H9 (cell line): ENCODE measurements at regions not wholly inside any gene's neighbourhood (a gene's known extent, or its start where the extent isn't known, plus 50 kb on each side); places are given as distances from the start of the nearest gene placed in this dataset.

Experiments
- DNase-seq: peaks from one replicate; pipeline ENCODE4 v3.0.0-alpha.2; 2017
- H2AFZ ChIP-seq: one replicate; pipeline ENCODE4 v1.6.1; 2013; ENCODE audit warnings: mild to moderate bottlenecking, low read length, control low read depth, moderate library complexity
- H2AK5ac ChIP-seq: 2 replicates; pipeline ENCODE4 v1.6.1; 2013; ENCODE audit warnings: low read length, control low read depth, mixed read lengths; ENCODE audit not compliant: insufficient read length
- H2BK120ac ChIP-seq: one replicate; pipeline ENCODE4 v1.6.1; 2013; ENCODE audit warnings: low read depth, mild to moderate bottlenecking, low read length, control low read depth, inconsistent platforms; ENCODE audit not compliant: poor library complexity, severe bottlenecking
- H2BK12ac ChIP-seq: 2 replicates; pipeline ENCODE4 v1.6.1; 2013; ENCODE audit warnings: low read length, control low read depth, mixed read lengths, low read depth; ENCODE audit not compliant: insufficient read length
- H2BK15ac ChIP-seq: 2 replicates; pipeline ENCODE4 v1.6.1; 2013; ENCODE audit warnings: low read depth, low read length, control low read depth
- H2BK20ac ChIP-seq: one replicate; pipeline ENCODE4 v1.6.1; 2013; ENCODE audit warnings: low read depth, mild to moderate bottlenecking, low read length, control low read depth, inconsistent platforms; ENCODE audit not compliant: poor library complexity, severe bottlenecking
- H2BK5ac ChIP-seq: 2 replicates; pipeline ENCODE4 v1.6.1; 2013; ENCODE audit warnings: low read length, control low read depth, mixed read lengths; ENCODE audit not compliant: insufficient read length
- H3K14ac ChIP-seq: 2 replicates; pipeline ENCODE4 v1.6.1; 2013; ENCODE audit warnings: low read length, control low read depth; ENCODE audit not compliant: insufficient read depth
- H3K18ac ChIP-seq: 2 replicates; pipeline ENCODE4 v1.6.1; 2013; ENCODE audit warnings: low read depth, mild to moderate bottlenecking, mixed read lengths, low read length, control low read depth; ENCODE audit not compliant: insufficient read length
- H3K23ac ChIP-seq: 2 replicates; pipeline ENCODE4 v1.6.1; 2013; ENCODE audit warnings: low read length, control low read depth, mixed read lengths, low read depth; ENCODE audit not compliant: insufficient read length
- H3K23me2 ChIP-seq: 2 replicates; pipeline ENCODE4 v1.6.1; 2013; ENCODE audit warnings: low read depth, mild to moderate bottlenecking, mixed read lengths, low read length, control low read depth; ENCODE audit not compliant: insufficient read length, poor library complexity, severe bottlenecking
- H3K27ac ChIP-seq: 2 replicates; pipeline ENCODE4 v1.5.1; 2013; ENCODE audit warnings: low read length, control low read depth, mixed read lengths, low read depth; ENCODE audit not compliant: insufficient read length
- H3K27me3 ChIP-seq: 2 replicates; pipeline ENCODE4 v1.6.1; 2013; ENCODE audit warnings: low read length, control low read depth, inconsistent platforms; ENCODE audit not compliant: insufficient read depth
- H3K4ac ChIP-seq: 2 replicates; pipeline ENCODE4 v1.6.1; 2013; ENCODE audit warnings: low read depth, mild to moderate bottlenecking, control low read depth, inconsistent platforms, low read length, moderate library complexity
- H3K4me1 ChIP-seq: 2 replicates; pipeline ENCODE4 v1.6.1; 2013; ENCODE audit warnings: low read length, control low read depth, inconsistent platforms; ENCODE audit not compliant: insufficient read depth
- H3K4me2 ChIP-seq: 2 replicates; pipeline ENCODE4 v1.6.1; 2013; ENCODE audit warnings: low read length, control low read depth, mixed read lengths; ENCODE audit not compliant: insufficient read length, insufficient read depth
- H3K56ac ChIP-seq: 2 replicates; pipeline ENCODE4 v1.6.1; 2013; ENCODE audit warnings: low read depth, mild to moderate bottlenecking, mixed read lengths, low read length, control low read depth; ENCODE audit not compliant: insufficient read length
- H3K79me1 ChIP-seq: 2 replicates; pipeline ENCODE4 v1.6.1; 2013; ENCODE audit warnings: low read depth, mild to moderate bottlenecking, moderate library complexity, low read length, control low read depth, inconsistent platforms; ENCODE audit not compliant: insufficient read depth, poor library complexity, severe bottlenecking
- H3K79me2 ChIP-seq: 2 replicates; pipeline ENCODE4 v1.6.1; 2013; ENCODE audit warnings: low read length, control low read depth, inconsistent platforms; ENCODE audit not compliant: insufficient read depth
- H3K9ac ChIP-seq: 2 replicates; pipeline ENCODE4 v1.6.1; 2013; ENCODE audit warnings: low read length, control low read depth, mixed read lengths; ENCODE audit not compliant: insufficient read length; ENCODE audit errors: extremely low read depth
- H3K9me3 ChIP-seq: one replicate; pipeline ENCODE4 v1.6.1; 2013; ENCODE audit warnings: low read depth, low read length, inconsistent platforms; ENCODE audit not compliant: control insufficient read depth
- H3T11ph ChIP-seq: one replicate; pipeline ENCODE4 v1.6.1; 2013; ENCODE audit warnings: mild to moderate bottlenecking, low read length, control low read depth, inconsistent platforms
- H4K20me1 ChIP-seq: one replicate; pipeline ENCODE4 v1.6.1; 2013; ENCODE audit not compliant: control insufficient read depth, insufficient read length, insufficient read depth
- H4K5ac ChIP-seq: 2 replicates; pipeline ENCODE4 v1.6.1; 2013; ENCODE audit warnings: low read depth, mild to moderate bottlenecking, mixed read lengths, low read length, control low read depth; ENCODE audit not compliant: insufficient read length
- H4K8ac ChIP-seq: replicated peaks from 2 replicates; pipeline ENCODE4 v1.6.1; 2013; ENCODE audit warnings: low read length, control low read depth, mixed read lengths, low read depth; ENCODE audit not compliant: insufficient read length
- H4K91ac ChIP-seq: 2 replicates; pipeline ENCODE4 v1.6.1; 2013; ENCODE audit warnings: low read depth, mild to moderate bottlenecking, moderate library complexity, mixed read lengths, low read length, control low read depth; ENCODE audit not compliant: insufficient read length
- H3K27ac Mint-ChIP-seq, 3 experiments: 2 replicates in 2 of 3; 3 replicates in 1 of 3; pipeline ENCODE4 v1.8.0; 2020 to 2021; ENCODE audit warnings: mixed read lengths in 3 of 3, mild to moderate bottlenecking in 1 of 3, moderate library complexity in 1 of 3
- H3K27me3 Mint-ChIP-seq: 2 replicates; pipeline ENCODE4 v1.8.0; 2021; ENCODE audit warnings: low read depth, mild to moderate bottlenecking, moderate library complexity, mixed read lengths
- H3K36me3 Mint-ChIP-seq, 3 experiments: 2 replicates in 2 of 3; 3 replicates in 1 of 3; pipeline ENCODE4 v1.8.0; 2020 to 2021; ENCODE audit warnings: low read depth in 3 of 3, mixed read lengths in 3 of 3; ENCODE audit not compliant: insufficient read depth in 1 of 3
- H3K4me1 Mint-ChIP-seq, 2 experiments: 2 replicates each; pipeline ENCODE4 v1.8.0; 2020; ENCODE audit warnings: mixed read lengths in 2 of 2
- H3K4me3 Mint-ChIP-seq, 2 experiments: 2 replicates in 1 of 2; 3 replicates in 1 of 2; pipeline ENCODE4 v1.8.0; 2020 to 2021; ENCODE audit warnings: mild to moderate bottlenecking in 2 of 2, mixed read lengths in 2 of 2, moderate library complexity in 1 of 2
- H3K9me3 Mint-ChIP-seq, 2 experiments: 2 replicates in 1 of 2; 3 replicates in 1 of 2; pipeline ENCODE4 v1.8.0; 2020; ENCODE audit warnings: mild to moderate bottlenecking in 2 of 2, mixed read lengths in 2 of 2, moderate library complexity in 1 of 2
- WGBS: extraction: QIAGEN DNeasy Blood & Tissue Kit; methylation state at CpG from one replicate; pipeline ENCODE4 v1.1.7; 2013; ENCODE audit warnings: missing lambda C conversion rate, low lambda C conversion rate, mixed read lengths; ENCODE audit not compliant: insufficient read length; ENCODE audit errors: extremely low coverage; 5-methylcytosine and 5-hydroxymethylcytosine counted together
- TF ChIP-seq, protein P1 (sequence below): fragments of 200-600 bp; sonication (generic); conservative IDR thresholded peaks from 3 replicates; pipeline ENCODE4 v1.8.0; 2021; ENCODE audit warnings: antibody characterized with exemption, mild to moderate bottlenecking

DNA sequence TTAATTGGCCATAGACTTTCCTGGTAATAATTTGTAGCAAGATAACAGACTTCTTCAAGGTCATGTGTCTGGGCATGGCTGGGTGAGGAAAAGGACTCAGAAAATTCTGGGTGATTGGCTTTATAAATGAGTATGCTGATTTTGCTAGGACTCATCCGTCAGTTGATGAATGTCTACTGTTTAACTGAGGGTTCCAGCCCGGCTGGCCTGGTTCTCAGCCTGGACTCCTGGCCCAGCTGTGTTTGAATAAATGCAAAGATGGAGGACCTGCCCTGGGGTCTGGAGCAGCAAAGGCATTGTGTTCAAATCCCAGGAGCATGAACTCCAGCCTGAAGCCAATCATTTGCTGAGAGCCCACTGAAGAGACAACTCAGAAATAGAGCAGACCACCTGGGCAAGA is 323.2 kb downstream of the LRFN2 start:
- H3T11ph ChIP-seq, result no peak overlapping the region
- no peak overlapping the region for H3K27ac ChIP-seq
- no peak overlapping the region for H3K4me2 ChIP-seq
- H4K91ac ChIP-seq, result no peak overlapping the region
- no CpG with 5 or more reads among the region's 2 CpGs for WGBS
- no peaks in the 10 kb centered on the region for H4K20me1 ChIP-seq
- no peak overlapping the region for H3K14ac ChIP-seq
- H2BK15ac ChIP-seq, result no peak overlapping the region
- DNase-seq, result no peak
- H3K4me1 ChIP-seq, result no peaks in the 10 kb centered on the region; the same call in 1 of the 2 replicates
- H2BK120ac ChIP-seq, result no peak overlapping the region
- no peaks in the 10 kb centered on the region for H3K23me2 ChIP-seq
- H3K79me1 ChIP-seq, result no peaks in the 10 kb centered on the region
- Mint-ChIP-seq H3K9me3 (peaks cover 0 to 3% of the 10 kb centered on the region in 2 experiments; a peak in 2 of 5 replicates), H3K27ac (no peak overlapping the region), H3K27me3 (peaks cover 5% of the 10 kb centered on the region), H3K4me1 (peaks cover 8 to 15% of the 10 kb centered on the region in 2 experiments), H3K4me3 (no peak overlapping the region), H3K36me3 (peaks cover 0 to 3% (median 0%) of the 10 kb centered on the region in 3 experiments; a peak in 1 of 7 replicates)
- H2BK20ac ChIP-seq, result no peak overlapping the region
- TF ChIP-seq, protein P1, sequence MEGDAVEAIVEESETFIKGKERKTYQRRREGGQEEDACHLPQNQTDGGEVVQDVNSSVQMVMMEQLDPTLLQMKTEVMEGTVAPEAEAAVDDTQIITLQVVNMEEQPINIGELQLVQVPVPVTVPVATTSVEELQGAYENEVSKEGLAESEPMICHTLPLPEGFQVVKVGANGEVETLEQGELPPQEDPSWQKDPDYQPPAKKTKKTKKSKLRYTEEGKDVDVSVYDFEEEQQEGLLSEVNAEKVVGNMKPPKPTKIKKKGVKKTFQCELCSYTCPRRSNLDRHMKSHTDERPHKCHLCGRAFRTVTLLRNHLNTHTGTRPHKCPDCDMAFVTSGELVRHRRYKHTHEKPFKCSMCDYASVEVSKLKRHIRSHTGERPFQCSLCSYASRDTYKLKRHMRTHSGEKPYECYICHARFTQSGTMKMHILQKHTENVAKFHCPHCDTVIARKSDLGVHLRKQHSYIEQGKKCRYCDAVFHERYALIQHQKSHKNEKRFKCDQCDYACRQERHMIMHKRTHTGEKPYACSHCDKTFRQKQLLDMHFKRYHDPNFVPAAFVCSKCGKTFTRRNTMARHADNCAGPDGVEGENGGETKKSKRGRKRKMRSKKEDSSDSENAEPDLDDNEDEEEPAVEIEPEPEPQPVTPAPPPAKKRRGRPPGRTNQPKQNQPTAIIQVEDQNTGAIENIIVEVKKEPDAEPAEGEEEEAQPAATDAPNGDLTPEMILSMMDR, result no peak
- H4K5ac ChIP-seq, result no peak overlapping the region
- no peak overlapping the region for H3K56ac ChIP-seq
- H2AK5ac ChIP-seq, result no peak overlapping the region
- H3K27me3 ChIP-seq, result no peaks in the 10 kb centered on the region
- H3K18ac ChIP-seq, result no peak overlapping the region
- H3K9ac ChIP-seq, result no peak overlapping the region
- no peak overlapping the region for H4K8ac ChIP-seq
- H2AFZ ChIP-seq, result no peak overlapping the region
- no peaks in the 10 kb centered on the region for H3K9me3 ChIP-seq
- no peak overlapping the region for H3K23ac ChIP-seq
- no peak overlapping the region for H2BK5ac ChIP-seq
- H2BK12ac ChIP-seq, result no peak overlapping the region
- no peak overlapping the region for H3K4ac ChIP-seq
- H3K79me2 ChIP-seq, result no peaks in the 10 kb centered on the region
